GM23338 (cell line): ENCODE measurements at regions not wholly inside any gene's neighbourhood (a gene's known extent, or its start where the extent isn't known, plus 50 kb on each side); places are given as distances from the start of the nearest gene placed in this dataset.

Experiments used
- CTCF ChIP-seq, 2 experiments: fragments of 200-600 bp in 1 of 2; sonication (generic) in 1 of 2; conservative IDR thresholded peaks; 2 replicates each; pipeline versions ENCODE4 v1.5.1 to v1.6.1; 2016 to 2017; ENCODE audit warnings: antibody characterized with exemption in 2 of 2, low read depth in 2 of 2, mild to moderate bottlenecking in 2 of 2, moderate library complexity in 1 of 2
- EZH2 ChIP-seq: fragments of 200-600 bp; sonication (generic); IDR thresholded peaks from one replicate; pipeline ENCODE4 v1.8.0; 2017; ENCODE audit warnings: antibody characterized with exemption, mild to moderate bottlenecking, low read depth; ENCODE audit not compliant: unreplicated experiment
- JUNB ChIP-seq: IDR thresholded peaks from one replicate; pipeline ENCODE4 v1.6.1; 2016; ENCODE audit warnings: antibody characterized with exemption; ENCODE audit not compliant: unreplicated experiment
- POLR2AphosphoS5 ChIP-seq: IDR thresholded peaks from 2 replicates; pipeline ENCODE4 v1.6.1; 2016; ENCODE audit warnings: antibody characterized with exemption, low read depth

GRCh38 chr3:178275311-178275710 lies 260.9 kb upstream of the KCNMB2 start:
- TF ChIP-seq CTCF (conservative IDR thresholded peaks at IDR 0.05; ENCODE audit: low read depth in 2 of 2) (no peak), EZH2 (no peak), POLR2AphosphoS5 (no peak), JUNB (no peak)
